ENCODE measurements at regions not wholly inside any gene's neighbourhood (a gene's known extent, or its start where the extent isn't known, plus 50 kb on each side); places are given as distances from the start of the nearest gene placed in this dataset.
"Not testable (repeated sequence)": the region's sequence is repeated elsewhere in the genome, so short reads cannot be mapped to it uniquely, and the experiment has no call there.

- no peak for TF ChIP-seq HMGXB4 (CRISPR knock-in tag; IDR thresholded peaks at IDR 0.05)
- TF ChIP-seq USF1 (CRISPR knock-in tag; IDR thresholded peaks at IDR 0.05) = no peak
- TF ChIP-seq ZNF671 (CRISPR knock-in tag; IDR thresholded peaks at IDR 0.05) = no peak
Measured at GRCh38 chr10:114719311-114719710, 61.2 kb upstream of the ABLIM1 start (continued).

- H3K4me3 Mint-ChIP-seq; ATAC-seq; H3K27me3 Mint-ChIP-seq (ENCODE audit: low read depth); H3K36me3 Mint-ChIP-seq; CTCF ChIA-PET; H3K9me3 Mint-ChIP-seq; DNase-seq (ENCODE audit: low spot score); H3K27ac Mint-ChIP-seq: not testable (repeated sequence)
- POLR2A ChIA-PET = interaction anchor here (0.6 kb wide), 1 partner anchor 68 kb away, joined by 3 read pairs; no protein-coding TSS in a partner anchor
- peaks cover 21% of the 10 kb centered on the region for H3K4me1 Mint-ChIP-seq
Measured at GRCh38 chr10:114720023-114720422, 61.9 kb upstream of the ABLIM1 start.

- Mint-ChIP-seq H3K4me1 (peaks cover 16% of the 10 kb centered on the region), H3K9me3 (no peaks in the 10 kb centered on the region), H3K4me3 (no peak overlapping the region), H3K36me3 (no peaks in the 10 kb centered on the region), H3K27me3 (ENCODE audit: low read depth) (no peaks in the 10 kb centered on the region), H3K27ac (no peak overlapping the region)
- CTCF ChIA-PET = no interaction called here
- no peak for ATAC-seq
- DNase-seq (ENCODE audit: low spot score) = no peak
- TF ChIP-seq CREM (CRISPR knock-in tag; IDR thresholded peaks at IDR 0.05) (no peak), ZNF671 (CRISPR knock-in tag; IDR thresholded peaks at IDR 0.05) (no peak), ZNF263 (CRISPR knock-in tag; IDR thresholded peaks at IDR 0.05; ENCODE audit: low read depth) (no peak), USF2 (CRISPR knock-in tag; IDR thresholded peaks at IDR 0.05) (no peak), AR (CRISPR knock-in tag; IDR thresholded peaks at IDR 0.05) (no peak), ELF4 (CRISPR knock-in tag; IDR thresholded peaks at IDR 0.05; ENCODE audit: low read depth) (no peak), ZNF416 (CRISPR knock-in tag; IDR thresholded peaks at IDR 0.05) (no peak), FOXP1 (CRISPR knock-in tag; IDR thresholded peaks at IDR 0.05; ENCODE audit: borderline replicate concordance) (no peak), NFYB (CRISPR knock-in tag; conservative IDR thresholded peaks at IDR 0.05; ENCODE audit: low read depth) (no peak), MXD4 (CRISPR knock-in tag; IDR thresholded peaks at IDR 0.05; ENCODE audit: borderline replicate concordance) (no peak), ZNF532 (CRISPR knock-in tag; IDR thresholded peaks at IDR 0.05; ENCODE audit: borderline replicate concordance) (no peak), NR3C1 (CRISPR knock-in tag; conservative IDR thresholded peaks at IDR 0.05; ENCODE audit: low read depth) (no peak), EMX1 (CRISPR knock-in tag; IDR thresholded peaks at IDR 0.05) (no peak), NR1H2 (CRISPR knock-in tag; IDR thresholded peaks at IDR 0.05) (no peak), HMGXB4 (CRISPR knock-in tag; IDR thresholded peaks at IDR 0.05) (no peak), ZNF138 (CRISPR knock-in tag; conservative IDR thresholded peaks at IDR 0.05) (no peak), ZBTB21 (CRISPR knock-in tag; IDR thresholded peaks at IDR 0.05; ENCODE audit: borderline replicate concordance) (no peak)
- POLR2A ChIA-PET = no interaction called here
Measured at GRCh38 chr10:114720685-114721278, 62.7 kb upstream of the ABLIM1 start.

GRCh38 chr10:114722136-114722535, 64.1 kb upstream of the ABLIM1 start:
- CTCF ChIA-PET = not testable (repeated sequence)

More at GRCh38 chr10:114722136-114722535, 64.1 kb upstream of the ABLIM1 start:
- POLR2A ChIA-PET; H3K4me3 Mint-ChIP-seq; H3K9me3 Mint-ChIP-seq; DNase-seq (ENCODE audit: low spot score); H3K36me3 Mint-ChIP-seq; H3K27ac Mint-ChIP-seq; ATAC-seq; H3K27me3 Mint-ChIP-seq (ENCODE audit: low read depth): not testable (repeated sequence)
- H3K4me1 Mint-ChIP-seq = peaks cover 16% of the 10 kb centered on the region

All from WTC11 (cell line).